Type B pancreatic cell (in vitro differentiated cells): ENCODE measurements at regions not wholly inside any gene's neighbourhood (a gene's known extent, or its start where the extent isn't known, plus 50 kb on each side); places are given as distances from the start of the nearest gene placed in this dataset.

Source experiments
- DNase-seq: peaks from one replicate; pipeline ENCODE4 v3.0.0; 2021; ENCODE audit warnings: mixed read lengths; ENCODE audit not compliant: unreplicated experiment; ENCODE audit errors: extremely low spot score
- H3K27ac Mint-ChIP-seq: 2 replicates; pipeline ENCODE4 v1.8.0; 2021; ENCODE audit warnings: mild to moderate bottlenecking, mixed read lengths
- H3K27me3 Mint-ChIP-seq: 2 replicates; pipeline ENCODE4 v1.8.0; 2021; ENCODE audit warnings: mixed read lengths
- H3K36me3 Mint-ChIP-seq: 2 replicates; pipeline ENCODE4 v1.8.0; 2021; ENCODE audit warnings: mixed read lengths
- H3K4me1 Mint-ChIP-seq: one replicate; pipeline ENCODE4 v1.8.0; 2021; ENCODE audit warnings: mixed read lengths; ENCODE audit not compliant: unreplicated experiment
- H3K4me3 Mint-ChIP-seq: 2 replicates; pipeline ENCODE4 v1.8.0; 2021; ENCODE audit warnings: mild to moderate bottlenecking, mixed read lengths
- H3K9me3 Mint-ChIP-seq: 2 replicates; pipeline ENCODE4 v1.8.0; 2021; ENCODE audit warnings: mixed read lengths
- CTCF ChIP-seq: fragments of 200-600 bp; sonication (generic); conservative IDR thresholded peaks from 2 replicates; pipeline ENCODE4 v1.5.0; 2021; ENCODE audit warnings: antibody characterized with exemption, mild to moderate bottlenecking

GRCh38 chr18:56118422-56118821 is 520.0 kb downstream of the TXNL1 start:
- no peaks in the 10 kb centered on the region for H3K27me3 Mint-ChIP-seq
- no peak overlapping the region for H3K27ac Mint-ChIP-seq
- TF ChIP-seq CTCF = no peak
- no peak overlapping the region for H3K4me3 Mint-ChIP-seq
- no peaks in the 10 kb centered on the region for H3K9me3 Mint-ChIP-seq
- peaks cover 11% of the 10 kb centered on the region for H3K4me1 Mint-ChIP-seq
- no peak for DNase-seq
- no peaks in the 10 kb centered on the region for H3K36me3 Mint-ChIP-seq

GRCh38 chr18:56115071-56116015 is 523.0 kb downstream of the TXNL1 start:
- Mint-ChIP-seq H3K4me3 (no peak overlapping the region), H3K9me3 (no peaks in the 10 kb centered on the region), H3K36me3 (no peaks in the 10 kb centered on the region), H3K4me1 (peaks cover 23% of the 10 kb centered on the region), H3K27ac (no peak overlapping the region), H3K27me3 (no peaks in the 10 kb centered on the region)
- no peak for TF ChIP-seq CTCF
- DNase-seq = no peak

- peaks cover 23% of the 10 kb centered on the region for H3K4me1 Mint-ChIP-seq
These were observed 525.0 kb upstream of the TCF4 start for GRCh38 chr18:56112984-56113383.

GRCh38 chr18:56112013-56112749 is 524.2 kb upstream of the TCF4 start:
- H3K27ac Mint-ChIP-seq = no peak overlapping the region
- peaks cover 22% of the 10 kb centered on the region for H3K4me1 Mint-ChIP-seq
- TF ChIP-seq CTCF = no peak
- peaks cover 8% of the 10 kb centered on the region for H3K9me3 Mint-ChIP-seq
- no peaks in the 10 kb centered on the region for H3K27me3 Mint-ChIP-seq
- DNase-seq = no peak
- H3K4me3 Mint-ChIP-seq = no peak overlapping the region
- H3K36me3 Mint-ChIP-seq = no peaks in the 10 kb centered on the region

More at GRCh38 chr18:56112984-56113383, 525.0 kb upstream of the TCF4 start:
- Mint-ChIP-seq H3K27me3 (no peaks in the 10 kb centered on the region), H3K36me3 (no peaks in the 10 kb centered on the region), H3K9me3 (peaks cover 8% of the 10 kb centered on the region), H3K27ac (no peak overlapping the region), H3K4me3 (no peak overlapping the region)
- TF ChIP-seq CTCF = no peak
- no peak for DNase-seq

- Mint-ChIP-seq H3K4me3 (no peak overlapping the region), H3K36me3 (peaks cover 4% of the 10 kb centered on the region), H3K27me3 (no peaks in the 10 kb centered on the region), H3K4me1 (peaks cover 22% of the 10 kb centered on the region), H3K9me3 (peaks cover 8% of the 10 kb centered on the region), H3K27ac (no peak overlapping the region)
- no peak for DNase-seq
- no peak for TF ChIP-seq CTCF
These were observed 521.8 kb upstream of the TCF4 start for GRCh38 chr18:56109757-56110156.
